Panc1 (cell line): ENCODE measurements at regions not wholly inside any gene's neighbourhood (a gene's known extent, or its start where the extent isn't known, plus 50 kb on each side); places are given as distances from the start of the nearest gene placed in this dataset.

Experiments used
- ATAC-seq: fragments of 200-7000 bp; cut with Tn5 transposase; 2 replicates; pipeline ENCODE4 v1.9.1; 2020; ENCODE audit warnings: mild to moderate bottlenecking, moderate library complexity
- BruUV-seq: library from RNA; stranded (reverse); fragments of 400-500 nt; replicated peaks from 2 replicates; lab custom pipeline; 2021; lab: Mats Ljungman, UMichigan
- CTCF ChIA-PET: fragments of 300-600 bp; sonication (Branson Sonifier 250); formaldehyde crosslinking; loops from one replicate; lab custom pipeline; 2022; ENCODE audit warnings: antibody characterized with exemption; lab: Charles Lee
- POLR2A ChIA-PET: fragments of 300-600 bp; sonication (Branson Sonifier 250); formaldehyde crosslinking; loops from one replicate; lab custom pipeline; 2022; ENCODE audit warnings: antibody characterized with exemption; lab: Charles Lee
- DNase-seq: peaks from one replicate; pipeline ENCODE4 v3.0.0-alpha.2; 2010; ENCODE audit warnings: low read depth, low spot score
- H3K27ac ChIP-seq: 2 replicates; pipeline ENCODE4 v1.5.1; 2011; ENCODE audit warnings: mild to moderate bottlenecking, low read length, inconsistent platforms
- H3K27me3 ChIP-seq: fragments of 200-500 bp; sonication (Bioruptor generic); 2 replicates; pipeline ENCODE4 v1.6.0; 2014; ENCODE audit warnings: low read length, inconsistent platforms; ENCODE audit not compliant: control insufficient read depth, insufficient read depth
- H3K36me3 ChIP-seq: fragments of 200-500 bp; sonication (Bioruptor generic); 2 replicates; pipeline ENCODE4 v1.5.1; 2014; ENCODE audit warnings: inconsistent platforms, mild to moderate bottlenecking, low read length, moderate library complexity; ENCODE audit not compliant: control insufficient read depth, insufficient read depth
- H3K4me1 ChIP-seq: 2 replicates; pipeline ENCODE4 v1.5.1; 2011; ENCODE audit warnings: inconsistent platforms, mild to moderate bottlenecking, low read length, moderate library complexity; ENCODE audit not compliant: control insufficient read depth, insufficient read depth
- H3K4me3 ChIP-seq, 2 experiments: 2 replicates each; pipeline ENCODE4 v1.5.1; 2011 to 2012; ENCODE audit warnings: low read depth in 2 of 2, low read length in 2 of 2, mild to moderate bottlenecking in 2 of 2, inconsistent platforms in 1 of 2, moderate library complexity in 1 of 2
- H3K9me3 ChIP-seq: fragments of 200-500 bp; sonication (Bioruptor generic); 2 replicates; pipeline ENCODE4 v1.5.1; 2014; ENCODE audit warnings: low read depth, mild to moderate bottlenecking, inconsistent platforms, low read length, moderate library complexity; ENCODE audit not compliant: control insufficient read depth, insufficient read depth
- CTCF ChIP-seq: fragments of 450-650 bp; IDR thresholded peaks from 2 replicates; pipeline ENCODE4 v1.5.1; 2017; ENCODE audit warnings: mild to moderate bottlenecking
- POLR2AphosphoS5 ChIP-seq: IDR thresholded peaks from 2 replicates; pipeline ENCODE4 v1.6.1; 2012; ENCODE audit warnings: mild to moderate bottlenecking, low read depth, low read length, moderate library complexity
- REST ChIP-seq, 2 experiments: IDR thresholded peaks; 2 replicates each; pipeline ENCODE4 v1.6.1; 2011 to 2012; ENCODE audit warnings: low read depth in 2 of 2, control low read depth in 1 of 2, low read length in 1 of 2, mild to moderate bottlenecking in 1 of 2, moderate library complexity in 1 of 2; ENCODE audit not compliant: insufficient read depth in 1 of 2
- SIN3A ChIP-seq: IDR thresholded peaks from 2 replicates; pipeline ENCODE4 v1.6.1; 2012; ENCODE audit warnings: low read depth, mild to moderate bottlenecking, low read length, moderate library complexity, borderline replicate concordance; ENCODE audit not compliant: insufficient read depth
- TCF7L2 ChIP-seq: IDR thresholded peaks from 2 replicates; pipeline ENCODE4 v1.6.1; 2011; ENCODE audit warnings: mild to moderate bottlenecking, low read depth, low read length, inconsistent platforms
- in situ Hi-C: cut with HindIII; loops from 2 replicates; pipeline ENCODE4 v1.10.0; 2016; ENCODE audit warnings: low sequenced_read_pairs, low pct_unique_long_range_greater_than_20kb
- intact Hi-C: fragments of 100-400 bp; cut with micrococcal nuclease; formaldehyde crosslinking; loops from one replicate; pipeline ENCODE4 v1.10.0; 2022; ENCODE audit not compliant: unreplicated experiment

DNA sequence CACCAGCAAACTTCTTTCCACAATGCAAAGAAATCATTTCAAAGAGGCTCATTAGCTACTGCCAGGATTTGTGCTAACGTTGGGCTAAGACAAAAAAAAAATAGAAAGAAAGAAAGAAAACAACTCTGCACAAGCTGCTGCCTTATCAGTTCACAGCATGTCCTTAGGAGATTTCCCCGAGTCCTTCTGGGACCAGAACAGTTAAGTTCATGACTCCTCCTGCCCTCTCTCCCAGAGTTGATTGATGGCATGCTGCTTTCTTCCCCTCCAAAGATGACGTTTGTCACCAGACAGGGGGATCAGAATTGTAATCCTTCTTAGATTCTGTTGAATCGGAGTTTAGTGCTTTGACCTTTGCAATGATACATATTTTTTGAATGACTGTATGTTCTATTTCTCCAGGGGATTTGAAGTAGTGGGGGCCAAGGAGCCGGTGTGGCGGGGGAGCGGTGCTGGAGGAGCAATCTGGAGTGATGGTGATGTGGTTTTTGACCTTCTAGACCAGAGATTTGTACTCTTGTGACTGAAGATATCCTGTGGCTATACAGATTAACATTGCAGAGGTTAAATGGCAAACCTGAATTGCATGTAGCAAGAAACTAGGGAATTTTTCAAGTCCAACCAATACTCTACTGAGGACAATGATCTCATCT, 409.2 kb upstream of the TMPO start:
- no peak overlapping the region for H3K27ac ChIP-seq
- no peaks in the 10 kb centered on the region for H3K9me3 ChIP-seq
- H3K36me3 ChIP-seq: no peaks in the 10 kb centered on the region
- TF ChIP-seq TCF7L2 (no peak), CTCF (no peak), POLR2AphosphoS5 (no peak), REST (IDR thresholded peaks at IDR 0.05; ENCODE audit: insufficient read depth in 1 of 2, low read depth in 2 of 2, low read length in 1 of 2) (no peak)
- no peaks in the 10 kb centered on the region for H3K27me3 ChIP-seq
- no peak for ATAC-seq
- intact Hi-C loops: no loop called here
- H3K4me1 ChIP-seq: no peaks in the 10 kb centered on the region
- BruUV-seq: no TSS peak
- in situ Hi-C loops: no loop called here
- CTCF ChIA-PET: no interaction called here
- DNase-seq: no peak
- POLR2A ChIA-PET: no interaction called here
- H3K4me3 ChIP-seq: no peak overlapping the region

- Histone ChIP-seq H3K27me3 (no peaks in the 10 kb centered on the region), H3K9me3 (no peaks in the 10 kb centered on the region), H3K4me1 (no peaks in the 10 kb centered on the region), H3K27ac (no peak overlapping the region), H3K36me3 (no peaks in the 10 kb centered on the region), H3K4me3 (no peak overlapping the region)
- ChIA-PET POLR2A (no interaction called here), CTCF (no interaction called here)
- TF ChIP-seq REST (IDR thresholded peaks at IDR 0.05; ENCODE audit: insufficient read depth in 1 of 2, low read depth in 2 of 2, low read length in 1 of 2) (no peak), SIN3A (no peak), POLR2AphosphoS5 (no peak), TCF7L2 (no peak), CTCF (no peak)
- ATAC-seq (no peak), DNase-seq (no peak)
- intact Hi-C loops: no loop called here
- no TSS peak for BruUV-seq
- in situ Hi-C loops: no loop called here
Measured at GRCh38 chr12:98109266-98109665, 406.1 kb upstream of the TMPO start.
